ENCODE measurements at regions not wholly inside any gene's neighbourhood (a gene's known extent, or its start where the extent isn't known, plus 50 kb on each side); places are given as distances from the start of the nearest gene placed in this dataset.

GRCh38 chrX:45794323-45794994 is 593.8 kb upstream of the DIPK2B start:
- TF ChIP-seq CTCF (IDR thresholded peaks at IDR 0.05) (no peak), POLR2AphosphoS2 (conservative IDR thresholded peaks at IDR 0.05; ENCODE audit: low read length) (no peak), SMC3 (IDR thresholded peaks at IDR 0.05) (no peak), PHF8 (IDR thresholded peaks at IDR 0.05; ENCODE audit: borderline replicate concordance, low read depth) (no peak), RFX5 (IDR thresholded peaks at IDR 0.05) (no peak), GATA3 (IDR thresholded peaks at IDR 0.05; ENCODE audit: borderline replicate concordance) (no peak), POLR2A (IDR thresholded peaks at IDR 0.05; ENCODE audit: low read length) (no peak), ZFP36 (IDR thresholded peaks at IDR 0.05; ENCODE audit: borderline replicate concordance, partially characterized antibody) (no peak), EP300 (IDR thresholded peaks at IDR 0.05) (no peak), RCOR1 (IDR thresholded peaks at IDR 0.05; ENCODE audit: low read depth, low read length) (no peak), FOSL2 (IDR thresholded peaks at IDR 0.05) (no peak), FOSL2 (CRISPR knock-in tag; IDR thresholded peaks at IDR 0.05) (no peak), MYC (IDR thresholded peaks at IDR 0.05; ENCODE audit: borderline replicate concordance, low read length) (no peak), JUNB (IDR thresholded peaks at IDR 0.05) (no peak)
